CD4-positive, alpha-beta T cell treated with Interleukin-17A for 4 hours (primary cell): ENCODE measurements at regions not wholly inside any gene's neighbourhood (a gene's known extent, or its start where the extent isn't known, plus 50 kb on each side); places are given as distances from the start of the nearest gene placed in this dataset.
"Not testable (repeated sequence)": the region's sequence is repeated elsewhere in the genome, so short reads cannot be mapped to it uniquely, and the experiment has no call there.

Experiments used
- DNase-seq: peaks from one replicate; pipeline ENCODE4 v3.0.0-alpha.2; 2020; ENCODE audit warnings: mixed read lengths

DNA sequence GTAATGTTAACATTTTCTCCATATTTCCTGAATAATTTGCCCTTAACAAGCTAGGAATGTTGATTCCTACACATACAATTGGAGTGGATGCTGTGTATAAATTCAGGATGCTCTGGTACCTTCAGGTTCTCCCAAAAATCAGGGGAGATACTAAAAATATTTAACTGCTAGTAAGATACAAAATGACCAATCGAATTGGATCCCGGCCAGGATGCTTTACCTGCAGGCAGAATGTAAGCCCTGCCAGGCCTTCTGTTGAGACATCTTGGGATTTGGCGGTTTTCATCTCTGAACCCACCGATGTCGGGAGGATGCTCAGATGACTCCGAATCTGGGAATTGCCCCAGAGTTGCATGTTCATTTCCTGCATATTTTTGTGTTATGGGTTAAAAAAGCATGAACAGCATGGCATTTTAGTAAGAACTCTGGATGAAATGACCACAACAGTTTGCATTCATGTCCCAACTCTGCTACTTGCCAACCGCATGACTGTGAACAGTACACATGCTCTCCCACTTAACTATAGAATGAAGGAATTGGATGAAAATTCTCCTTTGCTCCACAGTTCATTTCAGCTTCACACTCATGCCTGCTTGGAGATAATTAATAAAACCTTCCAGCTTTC lies 241.4 kb upstream of the TBL1XR1 start:
- no peak for DNase-seq

DNA sequence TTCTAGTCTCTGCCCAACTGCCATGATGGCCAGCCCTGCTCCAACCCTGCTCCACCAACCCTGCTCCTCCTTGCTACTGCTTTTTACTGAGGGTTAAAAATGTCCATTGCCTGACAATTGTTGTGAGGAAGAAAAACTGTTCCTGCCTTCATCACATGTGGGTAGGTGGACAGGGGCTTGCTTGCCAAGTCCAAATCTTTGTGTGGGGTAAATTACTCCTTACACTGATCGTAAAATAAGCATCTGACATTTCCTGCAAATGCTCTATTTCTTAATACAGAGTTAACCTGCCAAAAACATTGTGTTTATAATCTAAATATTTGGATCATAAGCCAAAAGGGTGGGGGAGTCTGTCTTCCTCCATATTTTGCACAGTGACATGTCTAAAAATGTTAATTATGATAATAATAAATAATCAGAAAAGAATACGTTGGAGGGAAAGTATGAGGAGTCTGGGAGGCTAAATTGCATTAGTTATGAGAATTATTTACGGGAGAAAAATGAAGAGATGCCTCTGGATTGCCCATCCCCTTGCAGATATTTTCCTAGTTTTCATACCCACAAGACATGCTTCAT lies 242.5 kb upstream of the TBL1XR1 start:
- DNase-seq = no peak

- no peak for DNase-seq
Observed at GRCh38 chr3:177440456-177441104, 243.3 kb upstream of the TBL1XR1 start.

DNA sequence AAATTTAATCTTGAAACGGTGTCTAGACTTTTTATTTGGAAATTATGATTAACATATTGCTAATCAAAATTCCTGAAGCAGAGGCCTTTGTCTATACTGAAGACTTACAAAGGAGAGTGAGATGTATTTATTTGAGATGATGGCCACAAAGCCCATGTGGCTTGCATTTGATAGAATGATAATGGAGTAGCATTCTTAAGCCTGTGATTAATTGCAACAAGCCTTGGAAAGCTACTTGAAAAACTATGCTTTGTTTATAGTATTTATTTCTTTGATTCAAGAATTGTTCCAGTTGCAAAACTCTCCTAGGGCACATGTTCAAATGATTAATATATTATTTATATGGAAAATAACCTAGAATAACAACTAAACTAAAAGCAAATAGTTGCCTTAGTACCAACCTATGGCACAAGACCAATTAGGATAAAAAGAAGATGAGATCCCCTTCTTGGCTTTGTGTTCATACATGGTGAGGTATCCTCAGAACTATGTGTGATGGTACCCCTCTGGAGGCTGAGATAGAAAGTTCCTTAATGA lies 244.1 kb upstream of the TBL1XR1 start:
- no peak for DNase-seq

DNA sequence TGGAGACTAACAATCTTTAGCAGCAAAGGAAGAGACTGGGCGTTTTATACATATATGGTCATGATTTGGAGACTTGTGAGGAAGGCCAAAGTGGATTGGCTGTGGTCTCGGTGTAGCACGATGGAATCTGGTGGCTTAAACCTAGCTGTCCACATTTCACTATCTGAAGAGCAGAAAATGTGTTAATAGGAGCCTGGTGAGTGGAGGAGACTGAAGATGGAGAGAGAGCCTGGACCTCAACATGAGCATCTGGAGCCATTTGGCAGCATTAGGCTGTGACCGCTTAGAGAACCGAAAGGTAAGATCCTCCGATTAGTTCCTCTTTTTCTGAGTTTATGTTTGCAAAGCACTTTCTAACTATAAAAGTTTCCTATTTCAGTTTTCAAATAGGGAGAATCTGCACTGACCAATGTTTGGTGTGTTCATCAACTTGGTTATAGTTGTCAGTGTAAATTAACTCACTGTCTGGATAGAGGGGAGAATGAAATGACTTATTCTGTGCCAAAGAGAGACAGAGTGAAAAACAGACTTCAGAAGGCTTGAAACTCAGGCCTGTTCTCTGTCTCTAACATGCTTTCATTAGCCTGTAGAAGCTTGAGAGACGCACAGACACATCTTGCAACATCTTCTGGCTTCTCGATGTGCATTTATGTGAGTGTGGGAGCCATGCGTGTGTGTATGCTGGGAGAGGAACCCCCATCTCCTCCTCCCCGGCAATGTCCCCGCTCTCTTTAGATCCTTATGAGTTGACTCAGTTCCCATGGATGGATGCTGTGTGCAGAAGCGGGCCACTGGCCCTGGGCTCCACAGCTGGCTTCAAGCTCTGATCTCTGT lies 244.7 kb upstream of the TBL1XR1 start:
- no peak for DNase-seq

DNA sequence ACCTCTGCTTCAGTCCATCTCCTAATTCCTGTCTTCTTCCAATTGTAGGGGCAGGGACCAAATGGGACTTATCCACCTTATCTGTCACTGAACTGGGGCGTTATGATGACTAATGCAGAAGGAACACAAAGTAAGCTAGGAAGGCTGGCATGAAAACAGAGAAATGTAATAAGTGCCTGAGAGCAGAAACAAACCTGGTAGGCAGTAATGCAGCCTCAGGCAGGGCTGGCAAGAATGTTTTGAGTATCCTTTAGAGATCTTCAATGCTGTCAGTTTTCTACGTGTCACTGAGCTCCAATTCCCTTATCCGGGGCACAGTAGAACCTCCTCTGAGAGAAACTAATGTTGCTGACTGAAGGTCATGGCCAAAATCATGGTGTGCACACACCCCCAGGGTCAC lies 246.2 kb upstream of the TBL1XR1 start:
- no peak for DNase-seq

- DNase-seq = no peak
Observed at GRCh38 chr3:177444696-177445095, 247.4 kb upstream of the TBL1XR1 start.

GRCh38 chr3:177445549-177445948 lies 248.3 kb upstream of the TBL1XR1 start:
- no peak for DNase-seq

- DNase-seq = no peak
Observed at GRCh38 chr3:177446165-177446601, 248.9 kb upstream of the TBL1XR1 start.

DNA sequence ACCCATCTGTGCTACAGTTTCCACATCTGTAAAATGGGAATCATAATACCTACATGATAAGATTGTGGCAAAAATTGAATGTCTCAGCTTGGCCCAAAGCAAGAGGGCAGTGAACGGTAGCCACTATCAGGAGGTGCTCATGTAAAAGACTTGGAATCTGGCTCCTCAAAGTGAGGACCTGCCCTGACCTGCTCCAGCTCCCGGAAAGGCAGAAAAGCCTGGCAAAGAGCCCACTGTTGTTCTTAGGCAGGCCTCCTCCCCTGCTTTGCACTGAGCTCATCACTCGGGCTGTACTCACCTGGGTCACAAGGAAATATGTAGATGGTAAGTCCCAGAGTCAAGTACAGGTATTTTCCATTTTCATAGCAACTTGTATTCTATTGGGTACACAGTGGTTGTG lies 250.7 kb upstream of the TBL1XR1 start:
- DNase-seq = no peak

DNA sequence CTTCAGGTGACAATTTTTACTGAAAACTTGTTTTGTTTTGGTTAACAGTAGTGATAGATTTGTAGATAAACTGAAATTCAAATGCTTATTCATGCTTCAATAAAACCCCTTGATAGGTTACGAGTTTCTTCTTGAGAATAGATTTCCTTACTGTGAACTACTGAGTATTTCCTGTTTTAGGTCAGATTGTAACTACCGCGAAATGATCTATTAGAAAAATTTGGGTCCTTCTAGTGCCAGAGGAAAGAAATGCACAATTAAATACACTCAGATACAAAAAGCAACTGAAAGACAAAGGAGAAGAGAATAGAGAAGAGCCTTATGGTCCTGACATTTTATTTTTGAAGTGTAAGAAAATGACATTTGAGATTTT lies 251.7 kb upstream of the TBL1XR1 start:
- DNase-seq = no peak

- DNase-seq = peak; percentile 18
Observed at GRCh38 chr3:177449360-177450006, 252.2 kb upstream of the TBL1XR1 start.

DNA sequence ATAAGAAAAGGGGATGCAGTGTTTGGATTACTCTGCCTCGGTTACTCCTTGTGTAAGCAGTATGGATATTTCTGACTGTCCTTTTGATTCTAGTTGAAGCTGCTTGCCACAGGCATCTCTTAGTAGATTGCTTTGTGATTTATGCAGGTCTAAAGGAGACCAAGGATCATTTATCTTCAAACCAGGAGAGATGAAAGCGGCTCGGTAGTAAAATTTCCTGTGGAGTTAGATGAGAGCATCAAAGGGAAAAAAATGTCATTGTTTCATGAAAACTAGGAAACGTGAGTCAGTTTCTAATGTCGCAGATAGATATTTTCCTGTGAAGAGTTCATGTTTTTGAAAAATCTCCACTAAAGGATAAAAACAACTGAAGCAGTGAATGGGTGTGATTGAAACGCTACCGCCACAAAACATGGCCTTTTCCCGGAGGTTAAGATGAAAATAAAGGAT lies 254.0 kb upstream of the TBL1XR1 start:
- no peak for DNase-seq

- no peak for DNase-seq
Observed at GRCh38 chr3:177451864-177452830, 254.9 kb upstream of the TBL1XR1 start.

GRCh38 chr3:177452831-177453450 lies 255.7 kb upstream of the TBL1XR1 start:
- DNase-seq = no peak

DNA sequence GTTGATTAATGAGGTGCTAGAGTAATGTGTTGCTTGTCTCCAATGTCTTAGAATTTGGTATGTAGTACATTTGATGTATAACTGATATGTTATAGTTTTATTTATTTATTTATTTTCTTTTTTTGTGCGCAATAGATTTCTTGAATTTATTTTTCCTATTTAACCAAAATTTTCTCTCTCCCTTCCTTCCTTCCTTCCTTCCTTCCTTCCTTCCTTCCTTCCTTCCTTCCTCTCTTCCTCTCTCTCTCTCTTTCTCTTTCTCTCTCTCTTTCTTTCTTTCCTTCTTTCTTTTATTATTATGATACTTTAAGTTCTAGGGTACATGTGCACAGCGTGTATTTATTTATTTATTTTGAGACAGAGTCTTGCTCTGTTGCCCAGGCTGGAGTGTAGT lies 256.2 kb upstream of the TBL1XR1 start:
- DNase-seq = no peak

GRCh38 chr3:177457204-177457603 lies 259.9 kb upstream of the TBL1XR1 start:
- not testable (repeated sequence) for DNase-seq

DNA sequence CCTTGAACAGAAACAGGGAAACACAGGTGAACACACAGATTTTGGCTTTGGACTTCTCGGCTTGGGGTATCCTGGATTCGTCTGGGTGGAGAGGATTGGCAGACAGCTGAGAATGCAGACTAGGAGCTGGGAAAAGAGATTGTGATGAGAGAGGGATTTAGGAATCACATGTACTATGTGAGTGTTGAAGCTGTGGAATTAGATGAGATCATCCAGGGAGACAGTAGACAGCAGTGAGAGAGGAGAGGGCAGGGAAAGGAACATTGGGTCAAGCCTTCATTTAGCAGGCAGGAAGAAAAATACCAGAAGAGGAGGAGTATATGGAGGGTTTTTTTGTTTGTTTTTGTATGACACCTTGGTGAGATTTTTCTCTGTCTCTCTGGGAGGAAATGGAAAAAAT lies 262.1 kb upstream of the TBL1XR1 start:
- DNase-seq = no peak

DNA sequence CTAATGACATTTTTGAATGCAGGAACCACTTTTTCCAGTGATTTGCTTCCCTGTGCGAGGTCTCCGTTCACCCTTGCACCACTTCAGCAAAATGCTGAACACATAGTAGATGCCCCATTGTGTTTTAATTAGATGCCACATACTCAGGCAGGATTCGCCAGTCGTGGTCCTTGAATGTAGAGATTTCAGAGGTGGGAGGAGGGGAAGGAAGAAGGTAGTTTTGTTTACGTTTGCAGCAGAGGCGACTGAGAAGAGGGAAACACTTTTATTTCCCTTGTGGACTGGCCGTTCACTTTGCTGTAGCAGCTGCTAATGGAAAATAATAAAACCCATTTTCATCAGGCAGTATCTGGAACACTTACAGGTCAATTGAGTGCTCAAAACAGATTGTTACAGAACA lies 262.8 kb upstream of the TBL1XR1 start:
- no peak for DNase-seq

DNA sequence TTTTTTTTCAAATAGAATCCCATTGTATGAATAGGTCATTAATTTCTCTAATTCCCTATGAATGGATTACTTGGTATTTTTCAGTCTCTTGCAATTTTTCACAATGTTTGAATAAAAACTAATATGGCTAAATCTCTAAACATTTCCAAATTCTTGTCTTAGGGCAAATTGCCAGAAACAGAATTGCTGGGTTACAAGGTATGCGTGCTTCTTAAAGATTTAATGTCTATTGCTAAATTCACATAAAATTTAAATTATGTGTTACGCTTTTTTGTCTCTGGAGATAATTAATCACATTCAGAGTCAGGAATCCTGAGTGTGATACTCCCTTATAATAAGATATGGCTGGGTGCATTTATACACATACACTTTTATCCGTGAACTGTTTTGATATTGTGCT lies 264.5 kb upstream of the TBL1XR1 start:
- no peak for DNase-seq

DNA sequence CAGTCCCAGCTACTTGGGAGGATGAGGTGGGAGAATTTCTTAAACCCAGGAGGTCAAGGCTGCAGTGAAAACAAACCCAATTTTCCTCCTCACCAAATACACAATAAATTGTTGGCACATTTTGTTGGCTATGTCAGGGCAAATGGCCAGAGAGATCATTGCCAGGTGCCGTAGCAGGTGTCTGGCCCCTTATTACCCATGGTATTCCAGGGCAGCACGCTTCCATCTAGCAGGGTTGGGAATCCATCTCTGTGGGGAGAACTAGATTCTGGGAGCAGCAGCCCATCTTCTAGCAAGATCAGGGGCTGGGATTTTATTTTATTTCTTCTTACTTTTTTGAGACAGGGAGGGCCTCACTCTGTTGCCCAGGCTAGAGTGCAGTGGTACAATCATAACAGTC lies 266.1 kb upstream of the TBL1XR1 start:
- not testable (repeated sequence) for DNase-seq
